ENCODE measurements at regions not wholly inside any gene's neighbourhood (a gene's known extent, or its start where the extent isn't known, plus 50 kb on each side); places are given as distances from the start of the nearest gene placed in this dataset.

GRCh38 chr11:57100638-57101331, 81.0 kb upstream of the LRRC55 start:
- no peaks in the 10 kb centered on the region for H3K27me3 Mint-ChIP-seq (ENCODE audit: insufficient read depth)
- TF ChIP-seq, protein P1, sequence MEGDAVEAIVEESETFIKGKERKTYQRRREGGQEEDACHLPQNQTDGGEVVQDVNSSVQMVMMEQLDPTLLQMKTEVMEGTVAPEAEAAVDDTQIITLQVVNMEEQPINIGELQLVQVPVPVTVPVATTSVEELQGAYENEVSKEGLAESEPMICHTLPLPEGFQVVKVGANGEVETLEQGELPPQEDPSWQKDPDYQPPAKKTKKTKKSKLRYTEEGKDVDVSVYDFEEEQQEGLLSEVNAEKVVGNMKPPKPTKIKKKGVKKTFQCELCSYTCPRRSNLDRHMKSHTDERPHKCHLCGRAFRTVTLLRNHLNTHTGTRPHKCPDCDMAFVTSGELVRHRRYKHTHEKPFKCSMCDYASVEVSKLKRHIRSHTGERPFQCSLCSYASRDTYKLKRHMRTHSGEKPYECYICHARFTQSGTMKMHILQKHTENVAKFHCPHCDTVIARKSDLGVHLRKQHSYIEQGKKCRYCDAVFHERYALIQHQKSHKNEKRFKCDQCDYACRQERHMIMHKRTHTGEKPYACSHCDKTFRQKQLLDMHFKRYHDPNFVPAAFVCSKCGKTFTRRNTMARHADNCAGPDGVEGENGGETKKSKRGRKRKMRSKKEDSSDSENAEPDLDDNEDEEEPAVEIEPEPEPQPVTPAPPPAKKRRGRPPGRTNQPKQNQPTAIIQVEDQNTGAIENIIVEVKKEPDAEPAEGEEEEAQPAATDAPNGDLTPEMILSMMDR (conservative IDR thresholded peaks at IDR 0.05): no peak
- no peaks in the 10 kb centered on the region for H3K4me1 ChIP-seq (ENCODE audit: control insufficient read depth, insufficient read depth, low read length)
- H3K9me3 Mint-ChIP-seq: no peaks in the 10 kb centered on the region
- H3K9ac ChIP-seq (ENCODE audit: extremely low read depth, low read length, poor library complexity, severe bottlenecking): no peak overlapping the region
- peaks cover 6% of the 10 kb centered on the region for H3K4me1 Mint-ChIP-seq
- H3K27ac Mint-ChIP-seq: no peak overlapping the region
- H3K27ac ChIP-seq (ENCODE audit: low read depth, low read length): no peak overlapping the region
- no peaks in the 10 kb centered on the region for H3K36me3 Mint-ChIP-seq (ENCODE audit: low read depth)
- no peak for DNase-seq
- 91 to 96% methylated on average over 5 of the region's 5 CpGs for WGBS, 2 experiments (ENCODE audit: insufficient coverage in 1 of 2, insufficient read length in 1 of 2)
- no peaks in the 10 kb centered on the region for H3K36me3 ChIP-seq (ENCODE audit: control insufficient read depth, insufficient read depth, low read length)
- no peak overlapping the region for H3K4me3 Mint-ChIP-seq
- H3K9me3 ChIP-seq (ENCODE audit: control insufficient read depth, low read length): no peaks in the 10 kb centered on the region
- H3K4me3 ChIP-seq (ENCODE audit: low read length): no peak overlapping the region
- no peaks in the 10 kb centered on the region for H3K27me3 ChIP-seq (ENCODE audit: control insufficient read depth, insufficient read depth, low read length, poor library complexity, severe bottlenecking)

DNA sequence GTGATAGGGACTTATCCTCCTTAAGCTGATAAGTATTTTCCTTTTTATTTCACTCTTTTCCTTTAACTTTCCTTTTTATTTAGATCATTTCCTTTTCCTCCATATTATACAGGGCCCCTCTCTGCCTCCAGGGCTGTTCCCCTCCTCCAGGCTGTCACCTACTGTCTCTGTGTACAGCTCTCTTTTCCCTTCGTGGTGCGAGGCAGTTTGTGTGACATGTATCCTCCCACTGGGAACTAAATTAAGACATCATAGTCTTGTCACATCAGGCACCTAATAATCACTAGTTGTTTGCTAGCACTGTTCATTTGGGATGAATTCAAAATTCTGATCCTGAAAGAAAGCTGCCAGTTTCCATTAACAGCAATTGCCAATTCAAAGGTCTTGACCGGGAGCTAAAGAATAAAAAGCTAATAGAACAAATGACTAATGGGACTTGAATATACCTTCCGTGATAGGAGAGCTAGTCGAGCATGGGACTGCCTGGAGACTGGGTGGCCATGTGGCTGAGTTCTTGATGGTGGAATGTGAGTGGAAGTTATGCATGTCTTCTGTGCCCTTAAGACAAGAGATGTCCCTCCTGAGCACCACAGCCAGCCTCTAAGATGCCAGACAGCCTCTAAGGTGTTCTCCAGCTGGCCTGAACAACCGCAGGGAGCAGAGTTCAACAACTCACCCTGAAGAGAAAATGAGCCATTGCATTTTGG, 77.7 kb upstream of the LRRC55 start:
- no peaks in the 10 kb centered on the region for H3K9me3 ChIP-seq (ENCODE audit: control insufficient read depth, low read length)
- H3K9me3 Mint-ChIP-seq: no peaks in the 10 kb centered on the region
- H3K36me3 Mint-ChIP-seq (ENCODE audit: low read depth): no peaks in the 10 kb centered on the region
- no peak overlapping the region for H3K4me3 ChIP-seq (ENCODE audit: low read length)
- H3K36me3 ChIP-seq (ENCODE audit: control insufficient read depth, insufficient read depth, low read length): no peaks in the 10 kb centered on the region
- H3K27me3 ChIP-seq (ENCODE audit: control insufficient read depth, insufficient read depth, low read length, poor library complexity, severe bottlenecking): no peaks in the 10 kb centered on the region
- no peaks in the 10 kb centered on the region for H3K4me1 ChIP-seq (ENCODE audit: control insufficient read depth, insufficient read depth, low read length)
- no peak overlapping the region for H3K27ac ChIP-seq (ENCODE audit: low read depth, low read length)
- TF ChIP-seq, protein P1 (conservative IDR thresholded peaks at IDR 0.05): no peak
- peaks cover 6% of the 10 kb centered on the region for H3K4me1 Mint-ChIP-seq
- H3K27me3 Mint-ChIP-seq (ENCODE audit: insufficient read depth): no peaks in the 10 kb centered on the region
- H3K27ac Mint-ChIP-seq: no peak overlapping the region
- no peak for DNase-seq
- no peak overlapping the region for H3K9ac ChIP-seq (ENCODE audit: extremely low read depth, low read length, poor library complexity, severe bottlenecking)
- WGBS, 2 experiments (ENCODE audit: insufficient coverage in 1 of 2, insufficient read length in 1 of 2): 88 to 95% methylated on average over 6 of the region's 6 CpGs
- no peak overlapping the region for H3K4me3 Mint-ChIP-seq

DNA sequence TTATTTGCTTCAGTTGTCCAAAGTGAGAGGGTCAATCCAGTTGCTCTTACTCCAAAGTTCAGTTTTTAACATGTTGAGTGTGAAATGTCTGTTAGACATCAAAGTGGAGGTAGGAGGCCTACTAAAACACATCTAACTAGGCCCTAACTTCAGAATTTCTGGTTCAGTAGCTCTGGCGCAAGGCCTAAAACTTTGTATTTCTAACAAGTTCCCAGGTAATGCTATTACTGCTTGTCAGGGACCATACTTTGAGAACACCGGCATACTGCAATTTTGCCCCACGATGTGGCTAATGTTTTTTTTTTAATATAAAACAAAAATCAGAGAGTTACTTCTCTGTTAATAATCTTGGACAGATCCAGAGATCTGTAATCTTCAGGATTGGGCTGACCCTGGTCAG, 72.4 kb upstream of the LRRC55 start:
- no peaks in the 10 kb centered on the region for H3K9me3 ChIP-seq (ENCODE audit: control insufficient read depth, low read length)
- Mint-ChIP-seq H3K27ac (no peak overlapping the region), H3K27me3 (ENCODE audit: insufficient read depth) (no peaks in the 10 kb centered on the region), H3K36me3 (ENCODE audit: low read depth) (no peaks in the 10 kb centered on the region), H3K4me1 (no peaks in the 10 kb centered on the region), H3K9me3 (no peaks in the 10 kb centered on the region), H3K4me3 (no peak overlapping the region)
- no peaks in the 10 kb centered on the region for H3K27me3 ChIP-seq (ENCODE audit: control insufficient read depth, insufficient read depth, low read length, poor library complexity, severe bottlenecking)
- no peak overlapping the region for H3K9ac ChIP-seq (ENCODE audit: extremely low read depth, low read length, poor library complexity, severe bottlenecking)
- H3K4me3 ChIP-seq (ENCODE audit: low read length): no peak overlapping the region
- no peak for DNase-seq
- H3K27ac ChIP-seq (ENCODE audit: low read depth, low read length): no peak overlapping the region
- TF ChIP-seq, protein P1 (conservative IDR thresholded peaks at IDR 0.05): no peak
- WGBS, 2 experiments (ENCODE audit: insufficient coverage in 1 of 2, insufficient read length in 1 of 2): 87 to 100% methylated on average over 1 to 3 of the region's 3 CpGs
- H3K36me3 ChIP-seq (ENCODE audit: control insufficient read depth, insufficient read depth, low read length): no peaks in the 10 kb centered on the region
- H3K4me1 ChIP-seq (ENCODE audit: control insufficient read depth, insufficient read depth, low read length): no peaks in the 10 kb centered on the region
